Activated T-cell treated with anti-CD3 and anti-CD28 coated beads, Interleukin-2, amount 50 U/mL, for 72 hours (primary cell): ENCODE measurements at regions not wholly inside any gene's neighbourhood (a gene's known extent, or its start where the extent isn't known, plus 50 kb on each side); places are given as distances from the start of the nearest gene placed in this dataset.

Experiments
- ATAC-seq, 2 donors: fragments of 150-1000 bp; cut with Tn5 transposase; replicated peaks in 1 of 2; 2 replicates each; pipeline ENCODE4 v1.10.0; 2021; ENCODE audit warnings: moderate library complexity in 2 of 2, mild to moderate bottlenecking in 1 of 2
- DNase-seq, 2 donors: peaks; one replicate each; pipeline ENCODE4 v3.0.0; 2021 to 2022; ENCODE audit warnings: mixed read lengths in 1 of 2
- H3K27ac Mint-ChIP-seq: one replicate; pipeline ENCODE4 v1.8.0; 2022; ENCODE audit warnings: mild to moderate bottlenecking, moderate library complexity, mixed read lengths
- H3K27me3 Mint-ChIP-seq: one replicate; pipeline ENCODE4 v1.8.0; 2022; ENCODE audit warnings: low read depth, mixed read lengths
- H3K36me3 Mint-ChIP-seq, 2 donors: one replicate each; pipeline ENCODE4 v1.8.0; 2022; ENCODE audit warnings: mixed read lengths in 2 of 2, mild to moderate bottlenecking in 1 of 2; ENCODE audit not compliant: insufficient read depth in 2 of 2
- H3K4me1 Mint-ChIP-seq: one replicate; pipeline ENCODE4 v1.8.0; 2022; ENCODE audit warnings: low read depth, mixed read lengths
- H3K4me3 Mint-ChIP-seq, 2 donors: one replicate each; pipeline ENCODE4 v1.8.0; 2022; ENCODE audit warnings: mild to moderate bottlenecking in 2 of 2, mixed read lengths in 2 of 2, moderate library complexity in 2 of 2
- H3K9me3 Mint-ChIP-seq, 2 donors: one replicate each; pipeline ENCODE4 v1.8.0; 2022; ENCODE audit warnings: mixed read lengths in 2 of 2

GRCh38 chr4:27887646-27888045, 1027.0 kb downstream of the STIM2 start:
- Mint-ChIP-seq H3K27ac (no peak overlapping the region), H3K27me3 (no peaks in the 10 kb centered on the region), H3K9me3 (peaks cover 2 to 3% of the 10 kb centered on the region in 2 donors), H3K4me3 (no peak overlapping the region), H3K4me1 (no peaks in the 10 kb centered on the region), H3K36me3 (no peaks in the 10 kb centered on the region)
- no peak for DNase-seq
- no peak for ATAC-seq

GRCh38 chr4:27888505-27888904, 1027.9 kb downstream of the STIM2 start:
- no peak for ATAC-seq
- Mint-ChIP-seq H3K4me3 (no peak overlapping the region), H3K4me1 (no peaks in the 10 kb centered on the region), H3K27me3 (no peaks in the 10 kb centered on the region), H3K36me3 (no peaks in the 10 kb centered on the region), H3K27ac (no peak overlapping the region), H3K9me3 (peaks cover 2 to 3% of the 10 kb centered on the region in 2 donors)
- no peak for DNase-seq

GRCh38 chr4:27894951-27895350, 1034.3 kb downstream of the STIM2 start:
- ATAC-seq (no peak), DNase-seq (no peak)
- Mint-ChIP-seq H3K27ac (no peak overlapping the region), H3K4me1 (no peaks in the 10 kb centered on the region), H3K27me3 (no peaks in the 10 kb centered on the region), H3K36me3 (peaks cover 0 to 1% of the 10 kb centered on the region in 2 donors), H3K9me3 (peaks cover 3 to 4% of the 10 kb centered on the region in 2 donors), H3K4me3 (no peak overlapping the region)

GRCh38 chr4:27908356-27908755, 1047.7 kb downstream of the STIM2 start:
- ATAC-seq = no peak
- Mint-ChIP-seq H3K4me1 (no peaks in the 10 kb centered on the region), H3K9me3 (peaks cover 0 to 8% of the 10 kb centered on the region in 2 donors), H3K4me3 (no peak overlapping the region), H3K27me3 (no peaks in the 10 kb centered on the region), H3K27ac (no peak overlapping the region), H3K36me3 (no peaks in the 10 kb centered on the region)
- no peak for DNase-seq

- no peak overlapping the region for H3K27ac Mint-ChIP-seq
- ATAC-seq (no peak), DNase-seq (no peak)
- no peak overlapping the region for H3K4me3 Mint-ChIP-seq
- H3K36me3 Mint-ChIP-seq = no peaks in the 10 kb centered on the region
- no peaks in the 10 kb centered on the region for H3K27me3 Mint-ChIP-seq
- no peaks in the 10 kb centered on the region for H3K4me1 Mint-ChIP-seq
- H3K9me3 Mint-ChIP-seq = peaks cover 2 to 10% of the 10 kb centered on the region in 2 donors
Measured at GRCh38 chr4:27910227-27910626, 1049.6 kb downstream of the STIM2 start.

GRCh38 chr4:27911047-27911446, 1050.4 kb downstream of the STIM2 start:
- ATAC-seq = no peak
- Mint-ChIP-seq H3K4me3 (no peak overlapping the region), H3K36me3 (no peaks in the 10 kb centered on the region), H3K9me3 (peaks cover 2 to 10% of the 10 kb centered on the region in 2 donors), H3K4me1 (no peaks in the 10 kb centered on the region), H3K27ac (no peak overlapping the region), H3K27me3 (no peaks in the 10 kb centered on the region)
- DNase-seq = no peak

GRCh38 chr4:27913738-27914137, 1053.1 kb downstream of the STIM2 start:
- Mint-ChIP-seq H3K27ac (no peak overlapping the region), H3K27me3 (no peaks in the 10 kb centered on the region), H3K4me1 (no peaks in the 10 kb centered on the region), H3K36me3 (no peaks in the 10 kb centered on the region), H3K9me3 (peaks cover 2 to 13% of the 10 kb centered on the region in 2 donors), H3K4me3 (no peak overlapping the region)
- DNase-seq (no peak), ATAC-seq (no peak)

DNA sequence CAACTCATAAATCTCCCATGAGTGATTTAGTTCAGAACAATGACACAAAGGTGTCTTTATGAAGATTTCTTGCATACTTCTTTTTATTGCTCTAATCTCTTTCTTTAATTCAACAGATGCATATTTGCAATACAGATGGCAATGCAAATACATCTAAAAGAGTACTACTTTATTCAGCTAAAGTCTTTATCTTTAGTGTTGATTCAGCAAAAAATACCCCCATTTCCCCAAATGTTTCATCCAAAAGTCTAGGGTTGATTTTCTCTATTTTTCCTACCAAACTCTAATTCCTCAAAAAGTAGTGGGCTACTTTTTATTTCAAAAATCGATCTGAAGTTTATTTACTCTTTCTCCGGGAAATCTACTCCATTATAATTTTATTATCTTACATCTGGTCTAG, 1055.2 kb downstream of the STIM2 start:
- DNase-seq = no peak
- H3K27me3 Mint-ChIP-seq = no peaks in the 10 kb centered on the region
- H3K27ac Mint-ChIP-seq = no peak overlapping the region
- no peaks in the 10 kb centered on the region for H3K36me3 Mint-ChIP-seq
- no peaks in the 10 kb centered on the region for H3K4me1 Mint-ChIP-seq
- no peak for ATAC-seq
- H3K4me3 Mint-ChIP-seq = no peak overlapping the region
- H3K9me3 Mint-ChIP-seq = peaks cover 3 to 5% of the 10 kb centered on the region in 2 donors

GRCh38 chr4:27916452-27917184, 1056.0 kb downstream of the STIM2 start:
- ATAC-seq (no peak), DNase-seq (no peak)
- H3K27ac Mint-ChIP-seq = no peak overlapping the region

GRCh38 chr4:27917381-27917780, 1056.7 kb downstream of the STIM2 start:
- Mint-ChIP-seq H3K27me3 (no peaks in the 10 kb centered on the region), H3K4me3 (no peak overlapping the region), H3K4me1 (no peaks in the 10 kb centered on the region), H3K9me3 (peaks cover 3 to 9% of the 10 kb centered on the region in 2 donors), H3K27ac (no peak overlapping the region), H3K36me3 (no peaks in the 10 kb centered on the region)
- ATAC-seq = no peak
- DNase-seq = no peak

More at GRCh38 chr4:27916452-27917184, 1056.0 kb downstream of the STIM2 start:
- Mint-ChIP-seq H3K36me3 (no peaks in the 10 kb centered on the region), H3K4me1 (no peaks in the 10 kb centered on the region), H3K27me3 (no peaks in the 10 kb centered on the region), H3K9me3 (peaks cover 3 to 7% of the 10 kb centered on the region in 2 donors), H3K4me3 (no peak overlapping the region)

- no peaks in the 10 kb centered on the region for H3K4me1 Mint-ChIP-seq
- H3K36me3 Mint-ChIP-seq = peaks cover 0 to 1% of the 10 kb centered on the region in 2 donors
- H3K4me3 Mint-ChIP-seq = no peak overlapping the region
- peaks cover 11 to 12% of the 10 kb centered on the region in 2 donors for H3K9me3 Mint-ChIP-seq
- H3K27ac Mint-ChIP-seq = no peak overlapping the region
- ATAC-seq = no peak
- H3K27me3 Mint-ChIP-seq = no peaks in the 10 kb centered on the region
- no peak for DNase-seq
Measured at GRCh38 chr4:27921231-27921630, 1060.6 kb downstream of the STIM2 start.

- no peaks in the 10 kb centered on the region for H3K4me1 Mint-ChIP-seq
- H3K4me3 Mint-ChIP-seq = no peak overlapping the region
- DNase-seq (no peak), ATAC-seq (no peak)
- no peak overlapping the region for H3K27ac Mint-ChIP-seq
- H3K36me3 Mint-ChIP-seq = peaks cover 0 to 2% of the 10 kb centered on the region in 2 donors
- H3K9me3 Mint-ChIP-seq = peaks cover 3 to 11% of the 10 kb centered on the region in 2 donors
- H3K27me3 Mint-ChIP-seq = no peaks in the 10 kb centered on the region
Measured at GRCh38 chr4:27928761-27929540, 1068.3 kb downstream of the STIM2 start.

DNA sequence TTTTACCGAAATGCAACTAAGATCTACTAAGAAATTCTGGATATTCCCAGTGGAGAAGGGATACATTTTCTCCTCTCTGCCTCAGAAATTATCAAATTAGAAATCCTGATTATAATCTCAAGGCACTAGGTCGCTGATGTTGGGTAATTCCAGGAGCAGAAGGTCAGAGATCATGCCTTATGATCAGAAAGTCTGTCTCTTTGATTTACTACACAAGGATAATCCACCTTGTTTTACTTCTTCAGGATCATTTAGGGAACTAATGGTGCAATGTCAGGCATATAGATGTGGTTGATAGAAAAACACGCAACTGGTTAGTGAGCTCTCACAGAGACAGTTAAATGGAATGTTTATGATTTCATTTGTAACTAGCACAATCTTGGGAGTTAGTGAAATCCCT, 1069.7 kb downstream of the STIM2 start:
- H3K27ac Mint-ChIP-seq = no peak overlapping the region
- ATAC-seq = no peak
- H3K27me3 Mint-ChIP-seq = no peaks in the 10 kb centered on the region
- no peak for DNase-seq
- peaks cover 0 to 2% of the 10 kb centered on the region in 2 donors for H3K36me3 Mint-ChIP-seq
- H3K4me3 Mint-ChIP-seq = no peak overlapping the region
- peaks cover 3 to 11% of the 10 kb centered on the region in 2 donors for H3K9me3 Mint-ChIP-seq
- no peaks in the 10 kb centered on the region for H3K4me1 Mint-ChIP-seq
